ENCODE measurements at regions not wholly inside any gene's neighbourhood (a gene's known extent, or its start where the extent isn't known, plus 50 kb on each side); places are given as distances from the start of the nearest gene placed in this dataset.

- no peak for DNase-seq (ENCODE audit: low read depth in 1 of 2, low spot score in 1 of 2)
These were observed 2071.4 kb downstream of the MAT2B start for GRCh38 chr5:165576678-165577275.

GRCh38 chr5:165579911-165580310 lies 2074.5 kb downstream of the MAT2B start:
- DNase-seq (ENCODE audit: low read depth in 1 of 2, low spot score in 1 of 2): no peak

- DNase-seq (ENCODE audit: low read depth in 1 of 2, low spot score in 1 of 2): no peak
These were observed 2089.3 kb downstream of the MAT2B start for GRCh38 chr5:165594693-165595092.

- DNase-seq (ENCODE audit: low read depth in 1 of 2, low spot score in 1 of 2): no peak
These were observed 2097.1 kb downstream of the MAT2B start for GRCh38 chr5:165602529-165602928.

GRCh38 chr5:165607026-165607425 lies 2101.6 kb downstream of the MAT2B start:
- DNase-seq (ENCODE audit: low read depth in 1 of 2, low spot score in 1 of 2): no peak

- no peak for DNase-seq (ENCODE audit: low read depth in 1 of 2, low spot score in 1 of 2)
These were observed 2104.5 kb downstream of the MAT2B start for GRCh38 chr5:165609871-165610270.

GRCh38 chr5:165616490-165617405 lies 2111.3 kb downstream of the MAT2B start:
- DNase-seq (ENCODE audit: low read depth in 1 of 2, low spot score in 1 of 2): no peak

GRCh38 chr5:165617491-165617890 lies 2112.1 kb downstream of the MAT2B start:
- DNase-seq (ENCODE audit: low read depth in 1 of 2, low spot score in 1 of 2): no peak

- no peak for DNase-seq (ENCODE audit: low read depth in 1 of 2, low spot score in 1 of 2)
These were observed 2115.0 kb downstream of the MAT2B start for GRCh38 chr5:165620394-165620793.

GRCh38 chr5:165622864-165623536 lies 2117.6 kb downstream of the MAT2B start:
- DNase-seq (ENCODE audit: low read depth in 1 of 2, low spot score in 1 of 2): no peak

- no peak for DNase-seq (ENCODE audit: low read depth in 1 of 2, low spot score in 1 of 2)
These were observed 2118.9 kb downstream of the MAT2B start for GRCh38 chr5:165624166-165624946.

GRCh38 chr5:165626161-165626560 lies 2120.7 kb downstream of the MAT2B start:
- DNase-seq (ENCODE audit: low read depth in 1 of 2, low spot score in 1 of 2): no peak

GRCh38 chr5:165627548-165628170 lies 2122.2 kb downstream of the MAT2B start:
- no peak for DNase-seq (ENCODE audit: low read depth in 1 of 2, low spot score in 1 of 2)

GRCh38 chr5:165630261-165630778 lies 2124.9 kb downstream of the MAT2B start:
- DNase-seq (ENCODE audit: low read depth in 1 of 2, low spot score in 1 of 2): no peak

- DNase-seq (ENCODE audit: low read depth in 1 of 2, low spot score in 1 of 2): no peak
These were observed 2125.8 kb downstream of the MAT2B start for GRCh38 chr5:165631235-165631634.

- no peak for DNase-seq (ENCODE audit: low read depth in 1 of 2, low spot score in 1 of 2)
These were observed 2136.9 kb downstream of the MAT2B start for GRCh38 chr5:165642366-165642765.

- DNase-seq (ENCODE audit: low read depth in 1 of 2, low spot score in 1 of 2): no peak
These were observed 2160.4 kb downstream of the MAT2B start for GRCh38 chr5:165665735-165666400.

- DNase-seq (ENCODE audit: low read depth in 1 of 2, low spot score in 1 of 2): no peak
These were observed 2168.1 kb downstream of the MAT2B start for GRCh38 chr5:165673499-165673898.

- DNase-seq (ENCODE audit: low read depth in 1 of 2, low spot score in 1 of 2): no peak
These were observed 2190.4 kb downstream of the MAT2B start for GRCh38 chr5:165695796-165696195.

GRCh38 chr5:165705960-165706359 lies 2200.5 kb downstream of the MAT2B start:
- no peak for DNase-seq (ENCODE audit: low read depth in 1 of 2, low spot score in 1 of 2)
